Osteocyte (in vitro differentiated cells): ENCODE measurements at regions not wholly inside any gene's neighbourhood (a gene's known extent, or its start where the extent isn't known, plus 50 kb on each side); places are given as distances from the start of the nearest gene placed in this dataset.
"Not testable (repeated sequence)": the region's sequence is repeated elsewhere in the genome, so short reads cannot be mapped to it uniquely, and the experiment has no call there.

ENCODE experiments used
- DNase-seq: peaks from one replicate; pipeline ENCODE4 v3.0.0; 2021; ENCODE audit warnings: mixed read lengths; ENCODE audit not compliant: unreplicated experiment; ENCODE audit errors: extremely low spot score
- H3K27ac Mint-ChIP-seq: one replicate; pipeline ENCODE4 v1.8.0; 2021; ENCODE audit warnings: mild to moderate bottlenecking, mixed read lengths; ENCODE audit not compliant: unreplicated experiment
- H3K27me3 Mint-ChIP-seq: one replicate; pipeline ENCODE4 v1.8.0; 2021; ENCODE audit warnings: mixed read lengths; ENCODE audit not compliant: unreplicated experiment
- H3K36me3 Mint-ChIP-seq: one replicate; pipeline ENCODE4 v1.8.0; 2021; ENCODE audit warnings: mixed read lengths; ENCODE audit not compliant: unreplicated experiment
- H3K4me1 Mint-ChIP-seq: one replicate; pipeline ENCODE4 v1.8.0; 2021; ENCODE audit warnings: mixed read lengths; ENCODE audit not compliant: unreplicated experiment
- H3K4me3 Mint-ChIP-seq: one replicate; pipeline ENCODE4 v1.8.0; 2021; ENCODE audit warnings: mild to moderate bottlenecking, moderate library complexity, mixed read lengths; ENCODE audit not compliant: unreplicated experiment
- H3K9me3 Mint-ChIP-seq: one replicate; pipeline ENCODE4 v1.8.0; 2021; ENCODE audit warnings: mixed read lengths; ENCODE audit not compliant: unreplicated experiment
- CTCF ChIP-seq: fragments of 200-600 bp; sonication (generic); IDR thresholded peaks from 2 replicates; pipeline ENCODE4 v1.5.0; 2021; ENCODE audit warnings: antibody characterized with exemption, mild to moderate bottlenecking, moderate library complexity

- DNase-seq = no peak
- H3K27ac Mint-ChIP-seq = no peak overlapping the region
- H3K4me3 Mint-ChIP-seq = no peak overlapping the region
- no peaks in the 10 kb centered on the region for H3K36me3 Mint-ChIP-seq
- no peak for TF ChIP-seq CTCF
- H3K27me3 Mint-ChIP-seq = no peaks in the 10 kb centered on the region
- peaks cover 34% of the 10 kb centered on the region for H3K9me3 Mint-ChIP-seq
- no peaks in the 10 kb centered on the region for H3K4me1 Mint-ChIP-seq
Measured at GRCh38 chr10:130352291-130352645, 216.1 kb downstream of the GLRX3 start.

- no peak for TF ChIP-seq CTCF
- Mint-ChIP-seq H3K27ac (no peak overlapping the region), H3K4me1 (no peaks in the 10 kb centered on the region), H3K9me3 (peaks cover 30% of the 10 kb centered on the region), H3K4me3 (no peak overlapping the region), H3K36me3 (no peaks in the 10 kb centered on the region), H3K27me3 (no peaks in the 10 kb centered on the region)
- DNase-seq = no peak
Measured at GRCh38 chr10:130353928-130354572, 217.9 kb downstream of the GLRX3 start.

GRCh38 chr10:130354573-130354954, 218.4 kb downstream of the GLRX3 start:
- DNase-seq = no peak
- no peak for TF ChIP-seq CTCF
- Mint-ChIP-seq H3K4me3 (no peak overlapping the region), H3K27ac (no peak overlapping the region), H3K4me1 (no peaks in the 10 kb centered on the region), H3K9me3 (peaks cover 29% of the 10 kb centered on the region), H3K36me3 (no peaks in the 10 kb centered on the region), H3K27me3 (no peaks in the 10 kb centered on the region)

GRCh38 chr10:130354976-130355795, 219.0 kb downstream of the GLRX3 start:
- peaks cover 25% of the 10 kb centered on the region for H3K9me3 Mint-ChIP-seq
- no peaks in the 10 kb centered on the region for H3K27me3 Mint-ChIP-seq
- H3K4me3 Mint-ChIP-seq = no peak overlapping the region
- no peaks in the 10 kb centered on the region for H3K4me1 Mint-ChIP-seq
- DNase-seq = no peak
- H3K27ac Mint-ChIP-seq = no peak overlapping the region
- TF ChIP-seq CTCF = no peak
- no peaks in the 10 kb centered on the region for H3K36me3 Mint-ChIP-seq

- H3K9me3 Mint-ChIP-seq = peaks cover 25% of the 10 kb centered on the region
- not testable (repeated sequence) for H3K36me3 Mint-ChIP-seq, DNase-seq, H3K4me3 Mint-ChIP-seq, H3K27me3 Mint-ChIP-seq, H3K27ac Mint-ChIP-seq, H3K4me1 Mint-ChIP-seq
Measured at GRCh38 chr10:130356429-130356828, 220.2 kb downstream of the GLRX3 start.
